ENCODE measurements at regions not wholly inside any gene's neighbourhood (a gene's known extent, or its start where the extent isn't known, plus 50 kb on each side); places are given as distances from the start of the nearest gene placed in this dataset.

GRCh38 chr3:110568246-110568645 is 503.4 kb upstream of the NECTIN3 start:
- Histone ChIP-seq H3K4me2 (ENCODE audit: low read length) (peak overlapping the region; percentile 53), H3K4me1 (ENCODE audit: control insufficient read depth, insufficient read depth, low read length) (peaks cover 11% of the 10 kb centered on the region)

DNA sequence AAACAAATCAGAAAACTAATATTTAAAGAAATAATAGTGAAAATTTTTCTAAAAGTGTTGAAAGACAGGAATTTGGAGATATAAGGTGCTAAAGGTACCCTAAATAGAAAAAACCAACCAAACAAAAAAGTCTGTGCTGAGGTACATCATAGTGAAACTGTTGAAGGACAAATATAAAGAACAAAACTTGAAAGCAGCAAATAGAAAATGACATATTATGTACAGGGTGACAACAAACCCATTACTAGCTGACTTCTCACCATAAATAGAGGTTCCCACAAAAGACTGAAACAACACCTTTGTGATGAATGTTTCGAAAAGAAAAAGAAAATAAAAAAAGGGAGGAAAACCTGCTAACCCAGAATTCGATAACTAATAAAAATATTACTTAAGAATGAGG is 502.5 kb upstream of the NECTIN3 start:
- no peaks in the 10 kb centered on the region for H3K36me3 ChIP-seq (ENCODE audit: insufficient read depth, low read length)
- no peak overlapping the region for H3K9ac ChIP-seq (ENCODE audit: low read depth, low read length)
- H3K9me3 ChIP-seq (replicated peaks; ENCODE audit: low read length): no peaks in the 10 kb centered on the region
- H3K4me1 ChIP-seq (ENCODE audit: control insufficient read depth, insufficient read depth, low read length): peaks cover 11% of the 10 kb centered on the region
- H3K4me2 ChIP-seq (ENCODE audit: low read length): no peak overlapping the region
- no peak overlapping the region for H3K4me3 ChIP-seq (ENCODE audit: low read length)
- no peaks in the 10 kb centered on the region for H3K27me3 ChIP-seq (ENCODE audit: control insufficient read depth, insufficient read depth, low read length)

More at GRCh38 chr3:110568246-110568645, 503.4 kb upstream of the NECTIN3 start:
- Histone ChIP-seq H3K27me3 (ENCODE audit: control insufficient read depth, insufficient read depth, low read length) (no peaks in the 10 kb centered on the region), H3K36me3 (ENCODE audit: insufficient read depth, low read length) (no peaks in the 10 kb centered on the region), H3K9me3 (replicated peaks; ENCODE audit: low read length) (no peaks in the 10 kb centered on the region), H3K4me3 (ENCODE audit: low read length) (no peak overlapping the region), H3K9ac (ENCODE audit: low read depth, low read length) (no peak overlapping the region)

- Histone ChIP-seq H3K36me3 (ENCODE audit: insufficient read depth, low read length) (no peaks in the 10 kb centered on the region), H3K4me3 (ENCODE audit: low read length) (no peak overlapping the region), H3K4me1 (ENCODE audit: control insufficient read depth, insufficient read depth, low read length) (peaks cover 36% of the 10 kb centered on the region), H3K27me3 (ENCODE audit: control insufficient read depth, insufficient read depth, low read length) (no peaks in the 10 kb centered on the region), H3K4me2 (ENCODE audit: low read length) (no peak overlapping the region), H3K9me3 (replicated peaks; ENCODE audit: low read length) (no peaks in the 10 kb centered on the region), H3K9ac (ENCODE audit: low read depth, low read length) (no peak overlapping the region)
Measured at GRCh38 chr3:110575702-110576101, 495.9 kb upstream of the NECTIN3 start.

DNA sequence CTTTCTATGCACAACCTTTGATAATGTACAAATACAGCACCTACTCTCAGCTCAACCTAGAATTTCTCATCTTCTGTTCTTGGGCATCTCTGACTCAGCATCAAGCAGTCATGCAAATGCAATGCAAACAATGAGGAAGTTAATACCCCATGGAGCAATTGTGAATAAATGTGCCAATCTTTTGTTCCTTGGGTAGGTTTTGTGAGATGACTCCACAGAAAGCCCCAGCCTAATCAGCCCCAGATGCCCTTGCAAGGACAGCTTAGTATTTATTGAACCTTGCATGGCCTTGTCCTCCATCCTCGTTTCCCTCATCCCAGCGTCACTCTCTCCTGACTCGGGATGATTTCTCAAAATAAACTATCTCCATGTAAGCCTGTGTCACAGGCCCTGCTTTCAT is 494.7 kb upstream of the NECTIN3 start:
- Histone ChIP-seq H3K4me3 (ENCODE audit: low read length) (no peak overlapping the region), H3K9ac (ENCODE audit: low read depth, low read length) (peak overlapping the region; percentile 28), H3K4me2 (ENCODE audit: low read length) (peak overlapping the region; percentile 30), H3K27me3 (ENCODE audit: control insufficient read depth, insufficient read depth, low read length) (no peaks in the 10 kb centered on the region), H3K36me3 (ENCODE audit: insufficient read depth, low read length) (no peaks in the 10 kb centered on the region), H3K4me1 (ENCODE audit: control insufficient read depth, insufficient read depth, low read length) (peaks cover 36% of the 10 kb centered on the region), H3K9me3 (replicated peaks; ENCODE audit: low read length) (no peaks in the 10 kb centered on the region)

DNA sequence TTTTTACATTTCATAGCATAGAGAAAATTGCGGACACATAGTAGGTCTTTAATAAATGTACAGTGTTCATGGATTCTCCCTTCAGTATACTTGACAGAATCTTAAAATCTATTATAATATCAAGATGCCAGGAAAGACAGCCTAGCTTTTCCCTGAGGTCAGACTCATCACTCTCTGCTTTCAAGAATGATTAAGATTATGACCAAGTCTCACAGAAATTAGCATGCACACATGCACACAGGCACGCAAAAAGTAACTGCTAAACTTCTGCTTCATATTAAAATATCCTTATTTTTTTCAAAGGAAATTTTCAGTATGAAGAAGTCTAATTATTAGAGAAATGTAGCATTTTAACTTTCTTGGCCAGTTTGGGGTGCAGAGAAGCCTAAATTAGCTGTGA is 493.8 kb upstream of the NECTIN3 start:
- H3K9ac ChIP-seq (ENCODE audit: low read depth, low read length): no peak overlapping the region
- H3K4me2 ChIP-seq (ENCODE audit: low read length): no peak overlapping the region
- H3K4me3 ChIP-seq (ENCODE audit: low read length): no peak overlapping the region
- H3K27me3 ChIP-seq (ENCODE audit: control insufficient read depth, insufficient read depth, low read length): no peaks in the 10 kb centered on the region
- H3K4me1 ChIP-seq (ENCODE audit: control insufficient read depth, insufficient read depth, low read length): peaks cover 37% of the 10 kb centered on the region
- no peaks in the 10 kb centered on the region for H3K9me3 ChIP-seq (replicated peaks; ENCODE audit: low read length)
- no peaks in the 10 kb centered on the region for H3K36me3 ChIP-seq (ENCODE audit: insufficient read depth, low read length)

GRCh38 chr3:110579840-110580550 is 491.6 kb upstream of the NECTIN3 start:
- H3K27me3 ChIP-seq (ENCODE audit: control insufficient read depth, insufficient read depth, low read length): no peaks in the 10 kb centered on the region
- peak overlapping the region; percentile 2 for H3K9ac ChIP-seq (ENCODE audit: low read depth, low read length)
- peaks cover 52% of the 10 kb centered on the region for H3K4me1 ChIP-seq (ENCODE audit: control insufficient read depth, insufficient read depth, low read length)
- no peak overlapping the region for H3K4me3 ChIP-seq (ENCODE audit: low read length)
- no peaks in the 10 kb centered on the region for H3K36me3 ChIP-seq (ENCODE audit: insufficient read depth, low read length)
- H3K4me2 ChIP-seq (ENCODE audit: low read length): peak overlapping the region; percentile 16
- no peaks in the 10 kb centered on the region for H3K9me3 ChIP-seq (replicated peaks; ENCODE audit: low read length)

DNA sequence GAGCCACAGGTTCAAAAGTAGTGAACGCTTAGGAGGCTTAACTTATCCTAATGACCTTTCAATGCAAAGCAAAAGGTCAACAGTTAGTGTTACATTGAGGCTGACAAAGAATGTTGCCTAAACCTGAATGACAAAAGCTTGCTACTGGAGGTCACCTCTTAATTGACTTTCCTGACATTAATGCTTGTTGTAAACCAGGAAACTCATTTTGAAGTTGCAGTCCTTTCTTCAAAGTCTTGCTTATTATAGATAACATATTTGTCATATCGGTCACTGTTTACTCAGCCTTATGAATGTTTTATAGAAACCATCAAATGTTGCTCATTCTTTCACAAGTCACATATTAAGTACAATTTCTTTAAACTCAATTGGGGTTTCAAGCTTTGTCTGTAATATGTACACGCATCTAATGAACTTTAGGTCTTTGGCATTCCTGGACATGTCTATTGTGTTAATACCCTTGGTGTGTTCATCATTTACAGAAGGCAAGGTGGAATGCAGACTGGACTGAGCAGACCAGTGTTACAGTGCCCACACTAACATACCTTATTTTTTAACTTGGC is 488.2 kb upstream of the NECTIN3 start:
- peaks cover 33% of the 10 kb centered on the region for H3K4me1 ChIP-seq (ENCODE audit: control insufficient read depth, insufficient read depth, low read length)
- no peak overlapping the region for H3K9ac ChIP-seq (ENCODE audit: low read depth, low read length)
- no peak overlapping the region for H3K4me2 ChIP-seq (ENCODE audit: low read length)
- H3K36me3 ChIP-seq (ENCODE audit: insufficient read depth, low read length): no peaks in the 10 kb centered on the region
- no peaks in the 10 kb centered on the region for H3K9me3 ChIP-seq (replicated peaks; ENCODE audit: low read length)
- H3K27me3 ChIP-seq (ENCODE audit: control insufficient read depth, insufficient read depth, low read length): no peaks in the 10 kb centered on the region
- no peak overlapping the region for H3K4me3 ChIP-seq (ENCODE audit: low read length)

GRCh38 chr3:110588906-110589305 is 482.7 kb upstream of the NECTIN3 start:
- Histone ChIP-seq H3K4me1 (ENCODE audit: control insufficient read depth, insufficient read depth, low read length) (peaks cover 5% of the 10 kb centered on the region), H3K36me3 (ENCODE audit: insufficient read depth, low read length) (no peaks in the 10 kb centered on the region), H3K27me3 (ENCODE audit: control insufficient read depth, insufficient read depth, low read length) (no peaks in the 10 kb centered on the region), H3K9me3 (replicated peaks; ENCODE audit: low read length) (no peaks in the 10 kb centered on the region), H3K9ac (ENCODE audit: low read depth, low read length) (no peak overlapping the region), H3K4me3 (ENCODE audit: low read length) (no peak overlapping the region), H3K4me2 (ENCODE audit: low read length) (no peak overlapping the region)

DNA sequence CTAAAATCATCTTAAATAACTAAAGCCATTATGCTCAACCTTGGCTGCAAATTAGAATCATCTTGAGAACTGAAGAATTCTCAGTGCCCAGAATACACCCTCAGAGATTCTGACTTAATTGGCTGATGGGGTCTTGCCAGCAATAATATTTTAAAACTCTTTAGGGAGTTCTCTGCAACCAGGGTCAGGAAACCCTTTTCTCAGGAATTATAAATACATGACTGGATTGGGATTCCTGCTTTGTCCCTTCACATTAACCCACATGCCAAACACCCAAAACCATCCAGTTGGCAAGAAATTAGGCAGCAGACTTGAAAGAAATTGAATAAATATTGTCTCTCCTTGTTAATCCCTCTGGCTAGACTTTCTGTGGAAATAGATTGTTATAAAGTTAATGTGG is 482.3 kb upstream of the NECTIN3 start:
- H3K4me3 ChIP-seq (ENCODE audit: low read length): no peak overlapping the region
- no peaks in the 10 kb centered on the region for H3K9me3 ChIP-seq (replicated peaks; ENCODE audit: low read length)
- H3K4me1 ChIP-seq (ENCODE audit: control insufficient read depth, insufficient read depth, low read length): peaks cover under 1% of the 10 kb centered on the region
- no peak overlapping the region for H3K4me2 ChIP-seq (ENCODE audit: low read length)
- no peak overlapping the region for H3K9ac ChIP-seq (ENCODE audit: low read depth, low read length)
- no peaks in the 10 kb centered on the region for H3K36me3 ChIP-seq (ENCODE audit: insufficient read depth, low read length)
- H3K27me3 ChIP-seq (ENCODE audit: control insufficient read depth, insufficient read depth, low read length): no peaks in the 10 kb centered on the region

DNA sequence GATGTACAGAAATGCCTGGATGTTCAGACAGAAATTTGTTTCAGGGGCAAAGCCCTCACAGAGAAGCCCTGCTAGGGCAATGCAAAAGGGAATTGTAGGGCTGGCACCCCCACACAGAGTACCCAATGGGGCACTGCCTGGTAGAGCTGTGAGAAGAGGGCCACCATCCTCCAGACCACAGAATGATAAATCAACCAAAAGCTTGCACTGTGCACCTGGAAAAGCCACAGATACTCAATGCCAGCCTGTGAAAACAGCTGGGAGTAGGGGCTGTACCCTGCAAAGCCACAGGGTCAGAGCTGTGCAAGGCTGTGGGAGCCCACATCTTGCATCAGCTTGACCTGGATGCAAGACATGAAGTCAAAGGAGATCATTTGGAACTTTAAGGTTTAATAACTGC is 477.9 kb upstream of the NECTIN3 start:
- Histone ChIP-seq H3K9ac (ENCODE audit: low read depth, low read length) (no peak overlapping the region), H3K36me3 (ENCODE audit: insufficient read depth, low read length) (no peaks in the 10 kb centered on the region), H3K4me2 (ENCODE audit: low read length) (no peak overlapping the region)

GRCh38 chr3:110598847-110599490 is 472.6 kb upstream of the NECTIN3 start:
- Histone ChIP-seq H3K9ac (ENCODE audit: low read depth, low read length) (no peak overlapping the region), H3K36me3 (ENCODE audit: insufficient read depth, low read length) (no peaks in the 10 kb centered on the region), H3K27me3 (ENCODE audit: control insufficient read depth, insufficient read depth, low read length) (no peaks in the 10 kb centered on the region), H3K4me2 (ENCODE audit: low read length) (no peak overlapping the region), H3K4me3 (ENCODE audit: low read length) (no peak overlapping the region), H3K9me3 (replicated peaks; ENCODE audit: low read length) (no peaks in the 10 kb centered on the region), H3K4me1 (ENCODE audit: control insufficient read depth, insufficient read depth, low read length) (peaks cover 10% of the 10 kb centered on the region)

More for the DNA sequence above, 477.9 kb upstream of the NECTIN3 start:
- Histone ChIP-seq H3K9me3 (replicated peaks; ENCODE audit: low read length) (no peaks in the 10 kb centered on the region), H3K4me3 (ENCODE audit: low read length) (no peak overlapping the region), H3K4me1 (ENCODE audit: control insufficient read depth, insufficient read depth, low read length) (peaks cover 1% of the 10 kb centered on the region), H3K27me3 (ENCODE audit: control insufficient read depth, insufficient read depth, low read length) (no peaks in the 10 kb centered on the region)
